ENCODE measurements at regions not wholly inside any gene's neighbourhood (a gene's known extent, or its start where the extent isn't known, plus 50 kb on each side); places are given as distances from the start of the nearest gene placed in this dataset.

- Histone ChIP-seq H3F3A (ENCODE audit: low read depth) (no peaks in the 10 kb centered on the region), H3K4me1 (ENCODE audit: insufficient read depth, low read length, poor library complexity, severe bottlenecking) (no peaks in the 10 kb centered on the region), H3K36me3 (ENCODE audit: insufficient read depth, low read length) (no peaks in the 10 kb centered on the region), H3K4me2 (ENCODE audit: low read depth, low read length, poor library complexity, severe bottlenecking) (no peak overlapping the region), H2AFZ (ENCODE audit: low read length) (no peak overlapping the region), H3K4me3 (ENCODE audit: low read length, poor library complexity, severe bottlenecking) (no peak overlapping the region), H4K20me1 (ENCODE audit: insufficient read depth, low read length, poor library complexity, severe bottlenecking) (no peaks in the 10 kb centered on the region), H3K9me2 (replicated peaks; ENCODE audit: low read depth, low read length) (no peaks in the 10 kb centered on the region), H3K79me2 (ENCODE audit: insufficient read depth, low read length) (no peaks in the 10 kb centered on the region), H3K27me3 (ENCODE audit: insufficient read depth, low read length, poor library complexity, severe bottlenecking) (no peaks in the 10 kb centered on the region), H3K9ac (ENCODE audit: low read depth, low read length, poor library complexity, severe bottlenecking) (no peak overlapping the region), H3K9me3 (ENCODE audit: insufficient read depth, low read depth, low read length) (peaks cover 7% of the 10 kb centered on the region; the same call in 1 of the 2 replicates)
- TF ChIP-seq EZH2phosphoT487 (IDR thresholded peaks at IDR 0.05; ENCODE audit: borderline replicate concordance) (no peak), CTCF (conservative IDR thresholded peaks at IDR 0.05; ENCODE audit: low read length) (no peak)
Measured at GRCh38 chr17:72419866-72420774, 299.3 kb downstream of the SOX9 start.

GRCh38 chr17:72420775-72421127, 299.9 kb downstream of the SOX9 start:
- H3K4me2 ChIP-seq (ENCODE audit: low read depth, low read length, poor library complexity, severe bottlenecking): no peak overlapping the region
- no peaks in the 10 kb centered on the region for H3F3A ChIP-seq (ENCODE audit: low read depth)
- no peak overlapping the region for H3K4me3 ChIP-seq (ENCODE audit: low read length, poor library complexity, severe bottlenecking)
- H3K4me1 ChIP-seq (ENCODE audit: insufficient read depth, low read length, poor library complexity, severe bottlenecking): no peaks in the 10 kb centered on the region
- peaks cover 4% of the 10 kb centered on the region; the same call in 1 of the 2 replicates for H3K9me3 ChIP-seq (ENCODE audit: insufficient read depth, low read depth, low read length)
- TF ChIP-seq EZH2phosphoT487 (IDR thresholded peaks at IDR 0.05; ENCODE audit: borderline replicate concordance): no peak
- no peak for TF ChIP-seq CTCF (conservative IDR thresholded peaks at IDR 0.05; ENCODE audit: low read length)
- no peaks in the 10 kb centered on the region for H4K20me1 ChIP-seq (ENCODE audit: insufficient read depth, low read length, poor library complexity, severe bottlenecking)
- no peaks in the 10 kb centered on the region for H3K27me3 ChIP-seq (ENCODE audit: insufficient read depth, low read length, poor library complexity, severe bottlenecking)
- no peaks in the 10 kb centered on the region for H3K36me3 ChIP-seq (ENCODE audit: insufficient read depth, low read length)
- H3K79me2 ChIP-seq (ENCODE audit: insufficient read depth, low read length): no peaks in the 10 kb centered on the region
- H2AFZ ChIP-seq (ENCODE audit: low read length): no peak overlapping the region
- no peak overlapping the region for H3K9ac ChIP-seq (ENCODE audit: low read depth, low read length, poor library complexity, severe bottlenecking)
- H3K9me2 ChIP-seq (replicated peaks; ENCODE audit: low read depth, low read length): no peaks in the 10 kb centered on the region

- peaks cover 4% of the 10 kb centered on the region; the same call in 1 of the 2 replicates for H3K9me3 ChIP-seq (ENCODE audit: insufficient read depth, low read depth, low read length)
- H3K9me2 ChIP-seq (replicated peaks; ENCODE audit: low read depth, low read length): no peaks in the 10 kb centered on the region
- H3F3A ChIP-seq (ENCODE audit: low read depth): no peaks in the 10 kb centered on the region
- no peak overlapping the region for H3K9ac ChIP-seq (ENCODE audit: low read depth, low read length, poor library complexity, severe bottlenecking)
- H3K27me3 ChIP-seq (ENCODE audit: insufficient read depth, low read length, poor library complexity, severe bottlenecking): no peaks in the 10 kb centered on the region
- H3K4me1 ChIP-seq (ENCODE audit: insufficient read depth, low read length, poor library complexity, severe bottlenecking): no peaks in the 10 kb centered on the region
- H3K4me3 ChIP-seq (ENCODE audit: low read length, poor library complexity, severe bottlenecking): no peak overlapping the region
- no peaks in the 10 kb centered on the region for H3K79me2 ChIP-seq (ENCODE audit: insufficient read depth, low read length)
- no peak overlapping the region for H3K4me2 ChIP-seq (ENCODE audit: low read depth, low read length, poor library complexity, severe bottlenecking)
- TF ChIP-seq CTCF (conservative IDR thresholded peaks at IDR 0.05; ENCODE audit: low read length) (no peak), EZH2phosphoT487 (IDR thresholded peaks at IDR 0.05; ENCODE audit: borderline replicate concordance) (no peak)
- H3K36me3 ChIP-seq (ENCODE audit: insufficient read depth, low read length): no peaks in the 10 kb centered on the region
- no peak overlapping the region for H2AFZ ChIP-seq (ENCODE audit: low read length)
- H4K20me1 ChIP-seq (ENCODE audit: insufficient read depth, low read length, poor library complexity, severe bottlenecking): no peaks in the 10 kb centered on the region
Measured at GRCh38 chr17:72421128-72422092, 300.6 kb downstream of the SOX9 start.

All from Loucy (cell line).